ENCODE measurements at regions not wholly inside any gene's neighbourhood (a gene's known extent, or its start where the extent isn't known, plus 50 kb on each side); places are given as distances from the start of the nearest gene placed in this dataset.

GRCh38 chr9:80619356-80619755 is 1047.6 kb downstream of the TLE4 start:
- TF ChIP-seq, protein P1, sequence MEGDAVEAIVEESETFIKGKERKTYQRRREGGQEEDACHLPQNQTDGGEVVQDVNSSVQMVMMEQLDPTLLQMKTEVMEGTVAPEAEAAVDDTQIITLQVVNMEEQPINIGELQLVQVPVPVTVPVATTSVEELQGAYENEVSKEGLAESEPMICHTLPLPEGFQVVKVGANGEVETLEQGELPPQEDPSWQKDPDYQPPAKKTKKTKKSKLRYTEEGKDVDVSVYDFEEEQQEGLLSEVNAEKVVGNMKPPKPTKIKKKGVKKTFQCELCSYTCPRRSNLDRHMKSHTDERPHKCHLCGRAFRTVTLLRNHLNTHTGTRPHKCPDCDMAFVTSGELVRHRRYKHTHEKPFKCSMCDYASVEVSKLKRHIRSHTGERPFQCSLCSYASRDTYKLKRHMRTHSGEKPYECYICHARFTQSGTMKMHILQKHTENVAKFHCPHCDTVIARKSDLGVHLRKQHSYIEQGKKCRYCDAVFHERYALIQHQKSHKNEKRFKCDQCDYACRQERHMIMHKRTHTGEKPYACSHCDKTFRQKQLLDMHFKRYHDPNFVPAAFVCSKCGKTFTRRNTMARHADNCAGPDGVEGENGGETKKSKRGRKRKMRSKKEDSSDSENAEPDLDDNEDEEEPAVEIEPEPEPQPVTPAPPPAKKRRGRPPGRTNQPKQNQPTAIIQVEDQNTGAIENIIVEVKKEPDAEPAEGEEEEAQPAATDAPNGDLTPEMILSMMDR (conservative IDR thresholded peaks at IDR 0.05), result no peak
- TF ChIP-seq ZFX (IDR thresholded peaks at IDR 0.05), result no peak

Data from C4-2B (cell line).